MCF 10A (cell line): ENCODE measurements at regions not wholly inside any gene's neighbourhood (a gene's known extent, or its start where the extent isn't known, plus 50 kb on each side); places are given as distances from the start of the nearest gene placed in this dataset.

ENCODE experiments used
- BruUV-seq: library from RNA; stranded (reverse); fragments of 400-500 nt; replicated peaks from 2 replicates; lab custom pipeline; 2021; lab: Mats Ljungman, UMichigan
- CTCF ChIA-PET: fragments of 300-600 bp; sonication (Branson Sonifier 250); formaldehyde crosslinking; extraction: SDS; loops from one replicate; lab custom pipeline; 2021; ENCODE audit warnings: antibody characterized with exemption, inconsistent platforms; lab: Yijun Ruan, JAX
- POLR2A ChIA-PET: fragments of 300-600, 350-650 bp; sonication (Branson Sonifier 250); formaldehyde crosslinking; extraction: SDS; loops from one replicate; lab custom pipeline; 2020; ENCODE audit warnings: antibody characterized with exemption, inconsistent platforms; lab: Yijun Ruan, JAX
- DNase-seq: peaks from one replicate; pipeline ENCODE4 v3.0.0-alpha.2; 2018; ENCODE audit not compliant: unreplicated experiment
- H3K27ac Mint-ChIP-seq: one replicate; pipeline ENCODE4 v1.8.0; 2022; ENCODE audit warnings: mild to moderate bottlenecking, low read depth, mixed read lengths; ENCODE audit not compliant: unreplicated experiment
- H3K27me3 Mint-ChIP-seq: one replicate; pipeline ENCODE4 v1.8.0; 2022; ENCODE audit warnings: mixed read lengths; ENCODE audit not compliant: insufficient read depth, unreplicated experiment
- H3K36me3 Mint-ChIP-seq: one replicate; pipeline ENCODE4 v1.8.0; 2022; ENCODE audit warnings: mild to moderate bottlenecking, moderate library complexity, mixed read lengths; ENCODE audit not compliant: insufficient read depth, unreplicated experiment
- H3K4me1 Mint-ChIP-seq: one replicate; pipeline ENCODE4 v1.8.0; 2022; ENCODE audit warnings: mixed read lengths; ENCODE audit not compliant: insufficient read depth, unreplicated experiment
- H3K4me3 Mint-ChIP-seq: one replicate; pipeline ENCODE4 v1.8.0; 2022; ENCODE audit warnings: mild to moderate bottlenecking, moderate library complexity, mixed read lengths; ENCODE audit not compliant: unreplicated experiment
- H3K9me3 Mint-ChIP-seq: one replicate; pipeline ENCODE4 v1.8.0; 2022; ENCODE audit warnings: mixed read lengths; ENCODE audit not compliant: unreplicated experiment
- intact Hi-C: fragments of 100-400 bp; cut with micrococcal nuclease; formaldehyde crosslinking; loops from 2 replicates; pipeline ENCODE4 v1.14.1; 2022
- TF ChIP-seq, protein P1 (sequence below): fragments of 200-600 bp; IDR thresholded peaks from one replicate; pipeline ENCODE4 v1.8.0; 2022; ENCODE audit warnings: antibody characterized with exemption, mild to moderate bottlenecking; ENCODE audit not compliant: unreplicated experiment

DNA sequence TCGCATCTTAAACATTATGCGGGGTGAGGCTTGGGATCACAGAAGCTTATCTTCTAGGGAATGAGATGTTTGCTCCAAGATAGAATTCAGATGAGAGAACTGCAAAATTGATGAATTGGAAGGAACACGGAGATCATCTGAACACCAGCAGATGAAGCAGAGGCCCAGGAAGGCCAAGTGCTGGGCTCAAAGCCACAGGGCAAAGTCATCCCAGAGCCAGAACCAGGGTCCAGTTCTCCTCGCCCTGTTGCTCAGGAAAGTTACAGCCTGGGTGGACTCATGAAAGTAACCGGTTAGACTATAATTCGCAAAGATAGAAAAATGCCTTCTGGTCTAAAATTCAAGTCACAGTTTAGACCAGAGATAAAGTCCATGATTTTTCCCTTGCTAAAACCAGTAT, 456.1 kb upstream of the ID2 start:
- intact Hi-C loops: no loop called here
- TF ChIP-seq, protein P1, sequence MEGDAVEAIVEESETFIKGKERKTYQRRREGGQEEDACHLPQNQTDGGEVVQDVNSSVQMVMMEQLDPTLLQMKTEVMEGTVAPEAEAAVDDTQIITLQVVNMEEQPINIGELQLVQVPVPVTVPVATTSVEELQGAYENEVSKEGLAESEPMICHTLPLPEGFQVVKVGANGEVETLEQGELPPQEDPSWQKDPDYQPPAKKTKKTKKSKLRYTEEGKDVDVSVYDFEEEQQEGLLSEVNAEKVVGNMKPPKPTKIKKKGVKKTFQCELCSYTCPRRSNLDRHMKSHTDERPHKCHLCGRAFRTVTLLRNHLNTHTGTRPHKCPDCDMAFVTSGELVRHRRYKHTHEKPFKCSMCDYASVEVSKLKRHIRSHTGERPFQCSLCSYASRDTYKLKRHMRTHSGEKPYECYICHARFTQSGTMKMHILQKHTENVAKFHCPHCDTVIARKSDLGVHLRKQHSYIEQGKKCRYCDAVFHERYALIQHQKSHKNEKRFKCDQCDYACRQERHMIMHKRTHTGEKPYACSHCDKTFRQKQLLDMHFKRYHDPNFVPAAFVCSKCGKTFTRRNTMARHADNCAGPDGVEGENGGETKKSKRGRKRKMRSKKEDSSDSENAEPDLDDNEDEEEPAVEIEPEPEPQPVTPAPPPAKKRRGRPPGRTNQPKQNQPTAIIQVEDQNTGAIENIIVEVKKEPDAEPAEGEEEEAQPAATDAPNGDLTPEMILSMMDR: no peak
- ChIA-PET POLR2A (no interaction called here), CTCF (no interaction called here)
- no TSS peak for BruUV-seq
- no peaks in the 10 kb centered on the region for H3K36me3 Mint-ChIP-seq
- DNase-seq: no peak
- H3K9me3 Mint-ChIP-seq: no peaks in the 10 kb centered on the region
- H3K27me3 Mint-ChIP-seq: no peaks in the 10 kb centered on the region
- no peak overlapping the region for H3K4me3 Mint-ChIP-seq
- H3K4me1 Mint-ChIP-seq: no peaks in the 10 kb centered on the region
- H3K27ac Mint-ChIP-seq: no peak overlapping the region

DNA sequence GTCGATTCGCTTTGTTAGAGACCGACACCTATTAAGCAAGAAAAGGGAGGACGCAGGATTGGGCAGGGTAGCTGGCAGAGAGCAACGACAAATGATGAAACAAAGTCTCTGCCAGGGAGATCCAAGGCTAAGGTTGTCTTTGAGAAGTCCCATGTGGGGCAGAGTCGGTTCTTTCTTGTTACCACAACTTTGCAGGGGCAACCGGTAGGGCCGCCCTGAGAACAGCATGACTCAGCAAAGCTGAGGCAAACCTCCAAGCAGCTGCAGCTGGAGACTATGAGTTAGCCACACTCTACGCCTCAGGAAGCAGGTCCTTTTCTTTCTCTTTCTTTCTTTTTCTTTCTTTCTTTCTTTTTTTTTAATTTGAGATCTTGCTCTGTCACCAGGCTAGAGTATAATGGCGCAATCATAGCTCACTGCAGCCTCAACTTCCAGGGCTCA, 452.3 kb upstream of the ID2 start:
- H3K27ac Mint-ChIP-seq: no peak overlapping the region
- ChIA-PET POLR2A (interaction anchor here (1.2 kb wide), 1 partner anchor 84 kb away, joined by 3 read pairs; no protein-coding TSS in a partner anchor), CTCF (no interaction called here)
- peak; percentile 77 for DNase-seq
- H3K36me3 Mint-ChIP-seq: no peaks in the 10 kb centered on the region
- no peaks in the 10 kb centered on the region for H3K9me3 Mint-ChIP-seq
- no peaks in the 10 kb centered on the region for H3K27me3 Mint-ChIP-seq
- BruUV-seq: no TSS peak
- TF ChIP-seq, protein P1: no peak
- H3K4me1 Mint-ChIP-seq: no peaks in the 10 kb centered on the region
- intact Hi-C loops: no loop called here
- no peak overlapping the region for H3K4me3 Mint-ChIP-seq

DNA sequence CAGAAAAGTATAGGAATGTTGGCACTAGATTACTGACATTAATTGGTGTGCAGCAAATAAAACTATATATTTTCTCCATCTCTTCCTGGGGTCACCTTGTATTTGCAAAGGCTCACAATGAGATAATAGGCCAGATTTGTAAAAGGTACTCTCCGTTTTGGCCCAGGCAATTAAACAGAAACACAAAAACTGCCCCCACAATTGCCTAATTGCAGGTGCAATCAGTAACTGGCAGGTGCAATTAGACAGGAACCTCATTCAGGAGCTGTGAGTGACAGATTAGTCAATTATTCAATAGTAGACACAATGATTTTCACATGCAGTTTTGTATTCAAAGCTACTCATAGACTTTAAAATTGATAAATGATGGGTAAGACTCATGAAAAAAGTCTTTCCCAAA, 451.4 kb upstream of the ID2 start:
- peaks cover 8% of the 10 kb centered on the region for H3K9me3 Mint-ChIP-seq
- intact Hi-C loops: no loop called here
- no TSS peak for BruUV-seq
- H3K27me3 Mint-ChIP-seq: no peaks in the 10 kb centered on the region
- no peak overlapping the region for H3K4me3 Mint-ChIP-seq
- DNase-seq: no peak
- TF ChIP-seq, protein P1: no peak
- no peaks in the 10 kb centered on the region for H3K4me1 Mint-ChIP-seq
- POLR2A ChIA-PET: no interaction called here
- no peaks in the 10 kb centered on the region for H3K36me3 Mint-ChIP-seq
- no peak overlapping the region for H3K27ac Mint-ChIP-seq
- CTCF ChIA-PET: no interaction called here

DNA sequence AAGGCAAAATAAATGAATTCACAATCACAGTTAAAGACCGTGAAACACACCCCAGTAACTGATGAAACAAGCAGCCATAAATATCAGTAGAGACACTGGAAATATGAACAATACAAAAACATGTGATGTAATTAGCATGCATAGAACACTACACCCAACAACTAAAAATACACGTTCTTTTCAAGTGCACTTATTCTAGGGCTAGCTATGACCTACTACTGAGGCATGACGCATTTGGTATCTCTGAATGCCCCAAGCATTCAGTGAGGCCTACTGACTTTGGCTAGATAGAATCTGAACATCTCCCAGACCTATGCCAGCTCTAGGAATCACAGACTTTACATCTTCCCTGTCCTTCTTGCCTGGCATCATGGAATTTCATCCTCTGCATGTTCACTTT, 450.0 kb upstream of the ID2 start:
- H3K36me3 Mint-ChIP-seq: no peaks in the 10 kb centered on the region
- CTCF ChIA-PET: interaction anchor here (0.6 kb wide), 2 partner anchors 167 to 728 kb away, joined by 3 to 8 read pairs; no protein-coding TSS in a partner anchor
- no peaks in the 10 kb centered on the region for H3K4me1 Mint-ChIP-seq
- H3K9me3 Mint-ChIP-seq: peaks cover 9% of the 10 kb centered on the region
- H3K27ac Mint-ChIP-seq: no peak overlapping the region
- H3K4me3 Mint-ChIP-seq: no peak overlapping the region
- intact Hi-C loops: no loop called here
- H3K27me3 Mint-ChIP-seq: no peaks in the 10 kb centered on the region
- no peak for DNase-seq
- BruUV-seq: no TSS peak
- TF ChIP-seq, protein P1: no peak
- POLR2A ChIA-PET: no interaction called here
